ENCODE measurements at regions not wholly inside any gene's neighbourhood (a gene's known extent, or its start where the extent isn't known, plus 50 kb on each side); places are given as distances from the start of the nearest gene placed in this dataset.

DNA sequence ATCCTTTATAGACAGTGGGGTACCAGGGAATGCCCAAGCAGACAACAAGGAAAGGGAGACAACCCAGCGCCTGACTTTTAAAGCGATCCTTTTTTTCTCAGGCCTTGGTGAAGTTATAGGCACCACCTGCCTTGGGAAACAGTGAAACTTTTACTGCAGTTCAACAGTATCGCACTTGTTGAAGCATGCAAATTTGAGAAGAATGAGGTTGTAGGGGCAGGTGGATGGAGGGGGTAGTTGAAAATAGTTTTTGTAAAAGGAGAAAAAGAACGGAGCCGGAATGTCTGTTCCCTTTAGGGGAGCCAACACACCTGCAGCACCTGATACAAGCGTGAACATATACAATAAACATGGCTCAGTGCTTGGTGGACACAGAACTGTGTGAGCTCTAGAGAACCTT is 190.2 kb upstream of the NR3C1 start:
- Histone ChIP-seq H3K4me1 (replicated peaks in 1 of 4; ENCODE audit: control insufficient read depth in 3 of 4, insufficient read depth in 4 of 4, low read length in 3 of 4) (peaks cover 0 to 4% (median 0%) of the 10 kb centered on the region in 4 experiments; a peak in 1 of 7 replicates), H2AFZ (ENCODE audit: low read length) (no peak overlapping the region), H2BK12ac (ENCODE audit: low read depth, low read length) (no peak overlapping the region), H3K18ac (ENCODE audit: extremely low read depth, low read length) (no peak overlapping the region), H4K20me1 (replicated peaks in 1 of 2; ENCODE audit: control insufficient read depth in 1 of 2, insufficient read depth in 2 of 2, low read length in 2 of 2) (no peaks in the 10 kb centered on the region), H3K36me3 (ENCODE audit: control insufficient read depth in 2 of 4, insufficient read depth in 4 of 4, low read length in 3 of 4) (no peaks in the 10 kb centered on the region), H3K79me2 (ENCODE audit: control insufficient read depth in 1 of 2, insufficient read depth in 2 of 2, low read length in 2 of 2) (no peaks in the 10 kb centered on the region), H2BK120ac (replicated peaks; ENCODE audit: low read depth, low read length) (no peak overlapping the region), H4K5ac (ENCODE audit: insufficient read length, low read depth, low read length) (no peak overlapping the region), H3K27me3 (replicated peaks in 1 of 4; ENCODE audit: control insufficient read depth in 3 of 4, extremely low read depth in 1 of 4, insufficient read depth in 3 of 4, low read length in 3 of 4) (no peaks in the 10 kb centered on the region), H3K4ac (replicated peaks; ENCODE audit: insufficient read length, low read depth, low read length) (no peak overlapping the region), H3K9ac (replicated peaks in 1 of 4; ENCODE audit: extremely low read depth in 1 of 4, low read depth in 3 of 4, low read length in 3 of 4) (no peak overlapping the region), H2AK5ac (ENCODE audit: low read depth, low read length) (no peak overlapping the region), H3K27ac (ENCODE audit: low read depth, low read length) (no peak overlapping the region), H3K56ac (replicated peaks; ENCODE audit: insufficient read length, low read depth, low read length) (no peak overlapping the region), H3K9me3 (ENCODE audit: insufficient read depth in 2 of 2, low read depth in 1 of 2, low read length in 1 of 2) (no peaks in the 10 kb centered on the region), H4K8ac (ENCODE audit: extremely low read depth, insufficient read depth, low read length) (no peak overlapping the region), H2BK5ac (ENCODE audit: low read depth, low read length) (no peak overlapping the region), H2BK15ac (ENCODE audit: low read length) (no peak overlapping the region), H3K23ac (ENCODE audit: insufficient read length) (no peak overlapping the region), H4K91ac (replicated peaks; ENCODE audit: insufficient read length, low read length) (no peak overlapping the region), H3K4me3 (ENCODE audit: extremely low read depth in 1 of 4, insufficient read depth in 2 of 4, low read depth in 3 of 4, low read length in 4 of 4) (no peak overlapping the region), H3K79me1 (ENCODE audit: low read depth, low read length) (no peaks in the 10 kb centered on the region), H3K4me2 (ENCODE audit: insufficient read depth in 1 of 2, low read depth in 2 of 2, low read length in 2 of 2) (no peak overlapping the region), H3K23me2 (ENCODE audit: low read depth, low read length) (no peaks in the 10 kb centered on the region), H2BK20ac (ENCODE audit: low read length) (no peak overlapping the region), H3K14ac (ENCODE audit: insufficient read length) (no peak overlapping the region)
- FAIRE-seq (no peak), DNase-seq (ENCODE audit: low read depth in 1 of 2, low spot score in 2 of 2) (no peak)
- WGBS, 2 experiments (ENCODE audit: extremely low coverage in 1 of 2, insufficient coverage in 1 of 2, insufficient read length in 1 of 2, insufficient replicate concordance in 2 of 2, low coverage in 1 of 2, low lambda C conversion rate in 2 of 2, missing lambda C conversion rate in 1 of 2), result 92% methylated on average over 6 of the region's 6 CpGs; no CpG with 5 or more reads in 1 of the 2 experiments
- POLR2A ChIA-PET (ENCODE audit: partially characterized antibody), result no interaction called here
- CTCF ChIA-PET (ENCODE audit: partially characterized antibody), result no interaction called here
- no peak for TF ChIP-seq SAP30 (IDR thresholded peaks at IDR 0.05; ENCODE audit: insufficient read depth, insufficient replicate concordance, low read length)
- no peak for TF ChIP-seq KDM4A (IDR thresholded peaks at IDR 0.05; ENCODE audit: low read depth, low read length, severe bottlenecking)
- no peak for TF ChIP-seq CHD1 (IDR thresholded peaks at IDR 0.05; ENCODE audit: low read depth, low read length)
- no peak for TF ChIP-seq ATF2 (IDR thresholded peaks at IDR 0.05; ENCODE audit: low read length)
- TF ChIP-seq POLR2AphosphoS5 (IDR thresholded peaks at IDR 0.05; ENCODE audit: low read depth, low read length), result no peak
- no peak for TF ChIP-seq TEAD4 (IDR thresholded peaks at IDR 0.05; ENCODE audit: low read depth, low read length)
- TF ChIP-seq TBP (IDR thresholded peaks at IDR 0.05; ENCODE audit: low read depth, low read length), result no peak
- no peak for TF ChIP-seq BCL11A (IDR thresholded peaks at IDR 0.05; ENCODE audit: low read depth in 2 of 2, low read length in 2 of 2)
- no peak for TF ChIP-seq RXRA (IDR thresholded peaks at IDR 0.05; ENCODE audit: insufficient read depth, low read depth, low read length)
- TF ChIP-seq PHF8 (conservative IDR thresholded peaks at IDR 0.05; ENCODE audit: low read depth, low read length), result no peak
- no peak for TF ChIP-seq TCF12 (IDR thresholded peaks at IDR 0.05; ENCODE audit: low read depth, low read length)
- no peak for TF ChIP-seq TAF1 (IDR thresholded peaks at IDR 0.05; ENCODE audit: low read depth, low read length)
- no peak for TF ChIP-seq JUN (IDR thresholded peaks at IDR 0.05; ENCODE audit: low read depth, low read length)
- TF ChIP-seq NANOG (IDR thresholded peaks at IDR 0.05; ENCODE audit: insufficient read depth, low read depth, low read length, poor library complexity, severe bottlenecking), result no peak
